GM23338 (cell line): ENCODE measurements at regions not wholly inside any gene's neighbourhood (a gene's known extent, or its start where the extent isn't known, plus 50 kb on each side); places are given as distances from the start of the nearest gene placed in this dataset.

Source experiments
- CREB1 ChIP-seq: fragments of 250-450 bp; sonication (Bioruptor Pico); IDR thresholded peaks from 2 replicates; pipeline ENCODE4 v1.5.0; 2020; ENCODE audit warnings: low read depth, mild to moderate bottlenecking, moderate library complexity
- ETS1 ChIP-seq: IDR thresholded peaks from 2 replicates; pipeline ENCODE4 v1.6.1; 2016; ENCODE audit warnings: antibody characterized with exemption
- EZH2 ChIP-seq: fragments of 200-600 bp; sonication (generic); IDR thresholded peaks from one replicate; pipeline ENCODE4 v1.8.0; 2017; ENCODE audit warnings: antibody characterized with exemption, mild to moderate bottlenecking, low read depth; ENCODE audit not compliant: unreplicated experiment
- EZH2phosphoT487 ChIP-seq: fragments of 200-600 bp; sonication (generic); IDR thresholded peaks from one replicate; pipeline ENCODE4 v1.8.1; 2018; ENCODE audit warnings: antibody characterized with exemption; ENCODE audit not compliant: unreplicated experiment
- JUNB ChIP-seq: IDR thresholded peaks from one replicate; pipeline ENCODE4 v1.6.1; 2016; ENCODE audit warnings: antibody characterized with exemption; ENCODE audit not compliant: unreplicated experiment
- NANOG ChIP-seq: IDR thresholded peaks from 2 replicates; pipeline ENCODE4 v1.6.1; 2016; ENCODE audit warnings: antibody characterized with exemption, borderline replicate concordance
- POLR2AphosphoS5 ChIP-seq: IDR thresholded peaks from 2 replicates; pipeline ENCODE4 v1.6.1; 2016; ENCODE audit warnings: antibody characterized with exemption, low read depth
- REST ChIP-seq: IDR thresholded peaks from one replicate; pipeline ENCODE4 v1.6.1; 2018; ENCODE audit warnings: antibody characterized with exemption; ENCODE audit not compliant: unreplicated experiment
- STAT1 ChIP-seq: IDR thresholded peaks from one replicate; pipeline ENCODE4 v1.6.1; 2016; ENCODE audit warnings: antibody characterized with exemption; ENCODE audit not compliant: unreplicated experiment
- ZNF462 ChIP-seq: fragments of 250-450 bp; sonication (Bioruptor Pico); IDR thresholded peaks from 2 replicates; pipeline ENCODE4 v1.5.0; 2020; ENCODE audit warnings: mild to moderate bottlenecking, moderate library complexity
- TF ChIP-seq, protein P1 (sequence below), 2 experiments: fragments of 200-600 bp in 1 of 2; sonication (generic) in 1 of 2; conservative IDR thresholded peaks; 2 replicates each; pipeline versions ENCODE4 v1.5.1 to v1.6.1; 2016 to 2017; ENCODE audit warnings: antibody characterized with exemption in 2 of 2, low read depth in 2 of 2, mild to moderate bottlenecking in 2 of 2, moderate library complexity in 1 of 2

- TF ChIP-seq, protein P1, sequence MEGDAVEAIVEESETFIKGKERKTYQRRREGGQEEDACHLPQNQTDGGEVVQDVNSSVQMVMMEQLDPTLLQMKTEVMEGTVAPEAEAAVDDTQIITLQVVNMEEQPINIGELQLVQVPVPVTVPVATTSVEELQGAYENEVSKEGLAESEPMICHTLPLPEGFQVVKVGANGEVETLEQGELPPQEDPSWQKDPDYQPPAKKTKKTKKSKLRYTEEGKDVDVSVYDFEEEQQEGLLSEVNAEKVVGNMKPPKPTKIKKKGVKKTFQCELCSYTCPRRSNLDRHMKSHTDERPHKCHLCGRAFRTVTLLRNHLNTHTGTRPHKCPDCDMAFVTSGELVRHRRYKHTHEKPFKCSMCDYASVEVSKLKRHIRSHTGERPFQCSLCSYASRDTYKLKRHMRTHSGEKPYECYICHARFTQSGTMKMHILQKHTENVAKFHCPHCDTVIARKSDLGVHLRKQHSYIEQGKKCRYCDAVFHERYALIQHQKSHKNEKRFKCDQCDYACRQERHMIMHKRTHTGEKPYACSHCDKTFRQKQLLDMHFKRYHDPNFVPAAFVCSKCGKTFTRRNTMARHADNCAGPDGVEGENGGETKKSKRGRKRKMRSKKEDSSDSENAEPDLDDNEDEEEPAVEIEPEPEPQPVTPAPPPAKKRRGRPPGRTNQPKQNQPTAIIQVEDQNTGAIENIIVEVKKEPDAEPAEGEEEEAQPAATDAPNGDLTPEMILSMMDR (conservative IDR thresholded peaks at IDR 0.05; ENCODE audit: low read depth in 2 of 2), result no peak
- no peak for TF ChIP-seq REST
- no peak for TF ChIP-seq EZH2phosphoT487
- no peak for TF ChIP-seq POLR2AphosphoS5
- TF ChIP-seq EZH2, result no peak
- no peak for TF ChIP-seq ZNF462 (CRISPR knock-in tag)
- no peak for TF ChIP-seq JUNB
- TF ChIP-seq CREB1 (CRISPR knock-in tag), result no peak
- no peak for TF ChIP-seq STAT1
- no peak for TF ChIP-seq ETS1
- TF ChIP-seq NANOG, result no peak
These were observed 417.2 kb downstream of the ZBBX start for GRCh38 chr3:166962911-166963310.
